HG03378 (cell line): ENCODE measurements at regions not wholly inside any gene's neighbourhood (a gene's known extent, or its start where the extent isn't known, plus 50 kb on each side); places are given as distances from the start of the nearest gene placed in this dataset.
"Not testable (repeated sequence)": the region's sequence is repeated elsewhere in the genome, so short reads cannot be mapped to it uniquely, and the experiment has no call there.

ENCODE experiments used
- ATAC-seq: cut with Tn5 transposase; IDR thresholded peaks from one replicate; pipeline ENCODE4 v1.9.1; 2021; ENCODE audit warnings: mild to moderate bottlenecking, moderate library complexity; ENCODE audit not compliant: unreplicated experiment

DNA sequence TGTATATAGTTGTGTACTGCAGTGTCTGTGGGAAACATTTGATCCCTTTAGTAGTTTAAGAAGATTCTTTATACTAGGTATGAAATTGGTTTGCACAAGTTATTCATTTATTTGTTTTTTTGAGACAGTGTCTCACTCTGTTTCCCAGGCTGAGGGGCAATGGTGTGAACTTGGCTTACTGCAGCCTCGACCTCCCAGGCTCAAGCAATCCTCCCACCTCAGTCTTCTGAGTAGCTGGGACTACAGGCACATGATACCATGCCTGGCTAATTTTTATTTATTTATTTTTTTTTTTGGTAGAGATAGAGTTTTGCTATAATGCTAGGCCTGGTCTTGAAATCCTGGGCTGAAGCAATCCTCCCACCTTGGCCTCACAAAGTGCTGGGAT lies 209.4 kb downstream of the RASSF9 start:
- ATAC-seq = no peak

DNA sequence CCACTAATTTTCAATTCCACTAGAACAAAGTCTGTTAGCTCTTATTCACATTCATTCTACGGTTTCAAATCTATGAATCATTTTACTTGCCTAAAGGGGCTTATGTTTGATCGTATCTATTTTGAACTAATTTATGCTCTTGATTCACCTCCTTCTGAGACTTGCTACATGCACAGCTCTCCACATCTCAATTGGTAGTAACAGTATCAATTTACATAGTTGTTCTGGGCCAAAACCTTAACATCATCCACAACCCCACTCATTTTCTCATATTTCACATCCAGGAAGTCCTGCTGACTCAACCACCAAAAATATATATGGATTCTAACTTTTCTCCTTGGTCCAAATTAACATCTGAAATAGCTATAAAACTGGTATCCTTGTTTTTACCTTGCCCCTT lies 208.6 kb downstream of the RASSF9 start:
- ATAC-seq = no peak

DNA sequence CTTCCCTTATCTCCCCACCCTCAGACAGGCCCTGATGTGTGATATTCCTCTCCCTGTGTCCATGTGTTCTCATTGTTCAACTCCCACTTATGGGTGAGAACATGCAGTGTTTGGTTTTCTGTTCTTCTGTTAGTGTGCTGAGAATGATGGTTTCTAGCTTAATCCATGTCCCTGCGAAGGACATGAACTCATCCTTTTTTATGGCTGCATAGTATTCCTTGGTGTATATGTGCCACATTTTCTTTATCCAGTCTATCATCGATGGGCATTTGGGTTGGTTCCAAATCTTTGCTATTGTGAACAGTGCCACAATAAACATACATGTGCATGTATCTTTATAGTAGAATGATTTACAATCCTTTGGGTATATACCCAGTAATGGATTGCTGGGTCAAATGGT lies 207.6 kb downstream of the RASSF9 start:
- not testable (repeated sequence) for ATAC-seq

DNA sequence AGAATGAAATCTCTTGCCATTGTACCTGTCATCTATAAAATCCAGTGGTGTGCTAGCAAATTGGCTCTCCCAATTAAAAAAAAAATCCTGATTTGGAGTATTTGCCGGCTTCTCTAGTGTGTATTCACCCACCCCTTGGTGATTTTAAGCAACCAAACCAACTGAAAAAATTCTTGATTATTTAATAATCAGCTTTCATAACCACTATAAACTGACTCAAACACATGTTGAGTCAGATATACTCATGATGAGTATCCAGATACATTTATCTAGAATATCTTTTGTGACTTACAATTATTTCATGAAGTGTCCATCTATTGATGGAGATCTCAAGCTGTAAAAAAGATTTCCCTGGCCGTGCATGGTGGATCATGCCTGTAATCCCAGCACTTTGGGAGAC lies 205.4 kb downstream of the RASSF9 start:
- no peak for ATAC-seq

DNA sequence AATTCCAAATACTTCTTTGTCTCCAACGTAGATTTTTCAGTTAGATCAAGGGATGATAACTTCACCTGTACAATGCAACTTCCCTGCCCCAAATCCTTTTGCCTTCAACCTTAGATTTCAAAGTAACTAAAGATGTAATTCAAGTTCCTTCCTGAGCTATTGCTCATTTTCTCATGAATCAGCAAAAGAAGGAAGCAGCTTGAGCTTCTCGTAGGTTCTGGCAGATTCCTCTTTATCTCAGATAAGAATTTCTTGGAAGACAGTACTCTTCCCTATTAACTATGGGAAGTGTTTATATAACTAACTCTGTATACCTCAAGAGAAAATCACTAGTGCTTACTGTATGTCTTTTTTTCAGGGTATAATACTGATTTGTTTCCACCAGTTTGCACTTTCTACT lies 203.8 kb downstream of the RASSF9 start:
- ATAC-seq = no peak

DNA sequence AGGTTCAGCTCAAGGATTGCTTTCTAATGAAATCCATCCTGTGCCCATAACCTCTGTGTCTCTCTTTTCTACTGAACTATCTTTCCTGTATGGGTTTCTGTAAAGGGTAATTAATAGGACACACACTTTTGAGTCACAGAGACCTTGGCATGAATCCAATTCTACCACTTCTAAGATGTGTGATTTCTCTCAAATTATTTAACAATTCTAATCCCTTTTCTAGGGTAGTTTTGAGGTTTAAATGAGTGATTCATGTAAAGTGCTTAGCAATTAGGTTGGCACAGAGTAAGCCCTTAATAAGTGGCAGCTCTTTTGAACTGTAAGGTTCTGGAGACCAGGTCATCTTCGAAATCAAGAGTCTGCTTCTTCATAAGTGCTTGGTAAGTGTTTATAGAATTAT lies 202.7 kb downstream of the RASSF9 start:
- no peak for ATAC-seq

DNA sequence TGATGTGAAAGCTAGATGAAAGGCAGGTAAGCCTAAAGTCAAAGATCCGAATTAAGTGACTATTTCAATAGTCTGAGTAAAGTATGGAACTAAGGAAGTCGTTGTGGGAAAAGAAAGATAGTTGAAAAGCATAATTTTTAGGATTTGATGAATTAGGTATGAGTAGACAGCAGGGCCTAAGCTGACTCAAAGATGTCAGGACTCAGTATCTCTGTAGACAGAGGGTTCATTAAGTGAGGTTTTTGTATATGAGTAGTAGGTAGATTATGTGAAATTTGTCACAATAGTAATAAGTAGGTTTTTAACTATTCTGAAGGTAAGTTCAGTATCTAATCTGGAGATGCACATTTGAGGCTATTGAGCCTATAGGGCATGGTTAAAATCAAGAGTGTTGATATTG lies 196.4 kb downstream of the RASSF9 start:
- no peak for ATAC-seq

DNA sequence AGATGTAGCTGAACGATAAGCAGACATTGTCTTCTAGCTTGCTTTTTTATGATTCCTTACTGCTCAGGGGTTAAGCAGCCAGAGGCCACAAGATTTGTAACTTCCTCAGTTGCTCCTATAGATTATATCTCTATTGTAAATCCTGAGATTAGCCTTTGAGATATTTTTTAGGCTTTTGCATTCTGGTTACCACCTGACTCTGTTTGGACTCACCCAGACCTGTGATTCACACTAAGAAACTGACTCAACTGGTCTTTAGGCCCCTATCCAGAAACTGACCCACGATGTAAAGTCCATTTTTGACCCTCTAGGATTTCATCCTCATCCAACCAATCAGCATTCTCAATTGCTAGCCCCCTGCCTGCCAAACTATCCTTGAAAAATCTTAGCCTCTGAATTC lies 194.4 kb downstream of the RASSF9 start:
- ATAC-seq = no peak

DNA sequence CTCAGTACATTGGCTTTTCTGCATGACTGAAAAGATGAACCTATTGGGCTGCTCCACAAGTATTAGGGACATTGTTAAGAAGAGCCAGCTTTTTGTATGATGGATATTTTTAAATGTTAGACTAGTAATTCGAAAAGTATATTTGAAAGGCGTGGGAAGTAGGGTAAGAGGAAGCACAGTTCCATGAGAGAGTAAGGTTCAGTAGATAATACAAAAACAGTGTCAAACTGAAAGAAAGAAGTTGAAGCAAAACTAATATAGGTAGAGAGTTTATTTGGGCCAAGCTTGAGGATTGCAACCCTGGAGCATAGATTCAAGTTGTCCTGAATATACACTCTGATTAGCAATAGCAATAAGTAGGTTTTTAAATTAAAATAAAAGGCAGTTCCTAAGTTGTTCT lies 193.9 kb downstream of the RASSF9 start:
- no peak for ATAC-seq

DNA sequence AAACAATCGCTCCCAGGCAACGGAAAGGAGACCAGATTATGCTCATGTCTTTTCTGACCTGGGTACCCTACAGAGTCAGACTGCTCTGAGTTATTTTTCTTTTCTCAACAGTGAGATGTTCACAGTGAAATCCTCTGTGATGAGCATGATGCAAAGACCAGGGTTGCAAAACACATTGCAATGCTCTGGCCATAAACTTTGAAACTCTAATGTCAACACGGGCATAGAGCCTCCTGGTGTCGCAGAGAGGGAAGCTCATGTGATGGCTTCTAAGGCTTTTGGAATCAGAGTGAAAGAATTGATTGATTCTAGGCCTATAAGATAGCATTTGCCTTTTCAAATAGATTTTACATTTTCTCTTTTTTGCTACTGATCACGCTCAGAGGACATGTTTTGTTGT lies 193.4 kb downstream of the RASSF9 start:
- ATAC-seq = no peak

DNA sequence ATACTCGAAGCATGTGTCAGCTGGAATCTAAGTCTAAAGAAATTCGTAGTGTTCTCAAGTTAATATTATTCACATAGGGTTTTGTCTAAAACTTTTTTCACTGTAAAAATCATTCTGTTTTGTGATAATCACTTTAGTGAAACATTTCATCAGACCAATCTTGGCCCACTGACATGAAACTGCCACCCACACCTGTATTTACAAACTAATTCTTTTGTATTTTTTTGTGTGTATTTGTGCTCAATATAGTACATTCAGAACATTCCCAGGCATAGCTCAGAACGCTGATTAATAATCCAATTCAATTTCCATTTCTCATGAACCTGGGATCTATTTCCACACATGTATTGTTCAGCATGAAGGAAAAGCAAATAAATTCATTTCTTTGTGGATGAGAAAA lies 191.7 kb downstream of the RASSF9 start:
- ATAC-seq = no peak

DNA sequence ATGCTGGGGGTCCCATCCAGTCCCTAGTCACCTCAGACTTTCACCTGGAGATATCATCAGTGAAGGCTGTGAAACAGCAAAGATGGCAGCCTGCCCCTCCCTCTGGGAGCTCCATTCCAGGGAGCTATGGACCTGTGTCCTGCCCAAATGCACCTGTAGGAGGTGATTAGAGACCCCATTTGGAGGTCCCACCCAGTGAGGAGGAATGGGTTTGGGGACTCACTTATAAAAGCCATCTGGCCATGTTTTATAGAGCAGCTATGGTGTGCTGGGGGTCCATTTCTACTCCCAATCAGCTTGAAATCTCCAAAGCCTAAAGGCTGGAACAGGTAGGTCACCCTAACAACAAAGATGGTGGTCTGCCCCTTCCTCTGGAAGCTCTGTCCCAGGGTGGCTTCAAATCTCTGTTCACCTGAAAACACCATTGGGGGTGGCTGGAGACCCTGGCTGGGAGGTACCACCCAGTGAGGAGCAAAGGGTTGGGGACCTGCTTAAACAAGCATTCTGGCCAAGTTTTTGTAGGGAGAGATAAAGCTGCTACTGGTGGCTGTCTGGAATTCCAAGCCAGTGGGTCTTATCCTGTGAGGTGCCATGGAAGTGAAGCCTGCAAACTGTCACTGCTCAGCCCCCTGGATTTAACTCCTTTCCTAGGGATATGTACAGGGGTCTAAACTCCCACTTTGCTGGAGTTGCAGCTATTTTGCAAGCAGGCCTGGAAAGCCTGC lies 182.3 kb downstream of the RASSF9 start:
- ATAC-seq = no peak

DNA sequence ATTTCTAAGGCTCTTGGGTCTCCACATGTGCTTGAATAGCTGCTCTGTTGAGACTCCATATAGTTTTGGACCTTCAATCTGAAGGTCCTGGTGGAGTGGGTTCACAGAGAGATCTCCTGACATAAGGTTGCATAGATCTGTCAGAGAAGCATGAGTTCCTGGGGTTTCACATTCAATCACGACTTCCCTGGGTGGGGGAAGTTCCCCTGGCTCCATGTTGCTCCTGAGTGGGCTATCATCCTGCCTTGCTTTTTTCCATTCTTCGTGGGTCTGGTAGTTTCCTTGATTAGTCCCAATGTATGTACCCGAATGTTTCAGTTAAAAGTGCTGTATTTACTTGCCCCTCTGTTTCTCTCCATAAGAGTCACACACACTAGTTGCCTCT lies 181.8 kb downstream of the RASSF9 start:
- no peak for ATAC-seq

DNA sequence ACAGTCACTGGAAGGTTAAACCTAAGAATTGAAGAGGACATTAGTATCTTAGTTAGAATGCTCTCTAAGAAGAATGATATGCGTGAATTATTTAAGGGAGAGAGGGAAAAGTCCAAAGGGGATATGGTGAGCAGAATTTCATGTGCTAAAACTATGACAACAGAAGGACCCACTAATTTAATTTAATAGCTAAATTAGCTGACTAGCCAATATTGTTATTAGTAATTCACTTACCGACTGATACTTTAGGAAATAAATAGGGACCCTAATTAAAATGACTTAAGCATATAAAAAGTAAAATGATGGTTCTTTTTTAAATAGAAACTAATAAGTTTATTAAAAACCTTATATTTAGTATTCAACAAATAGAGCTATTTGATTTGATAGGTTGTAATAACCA lies 179.6 kb downstream of the RASSF9 start:
- no peak for ATAC-seq

DNA sequence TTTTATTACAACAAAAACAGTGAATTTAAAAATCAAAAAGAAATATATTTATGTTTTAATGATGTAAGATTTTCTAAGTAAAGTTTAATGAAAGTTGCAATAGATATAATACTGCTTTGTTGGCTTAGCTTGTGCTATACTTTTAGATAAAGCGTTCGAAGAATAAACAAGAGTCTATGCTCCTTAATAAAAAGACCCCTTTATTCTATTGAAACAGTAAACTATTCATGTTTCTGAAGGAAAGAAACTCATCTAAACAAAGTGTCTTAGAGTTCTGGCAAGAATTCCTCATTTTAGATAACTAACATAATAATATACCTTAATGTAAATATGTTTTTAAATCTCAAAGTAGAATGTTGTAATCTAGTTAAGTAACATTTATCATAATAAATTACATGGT lies 179.0 kb downstream of the RASSF9 start:
- ATAC-seq = no peak

DNA sequence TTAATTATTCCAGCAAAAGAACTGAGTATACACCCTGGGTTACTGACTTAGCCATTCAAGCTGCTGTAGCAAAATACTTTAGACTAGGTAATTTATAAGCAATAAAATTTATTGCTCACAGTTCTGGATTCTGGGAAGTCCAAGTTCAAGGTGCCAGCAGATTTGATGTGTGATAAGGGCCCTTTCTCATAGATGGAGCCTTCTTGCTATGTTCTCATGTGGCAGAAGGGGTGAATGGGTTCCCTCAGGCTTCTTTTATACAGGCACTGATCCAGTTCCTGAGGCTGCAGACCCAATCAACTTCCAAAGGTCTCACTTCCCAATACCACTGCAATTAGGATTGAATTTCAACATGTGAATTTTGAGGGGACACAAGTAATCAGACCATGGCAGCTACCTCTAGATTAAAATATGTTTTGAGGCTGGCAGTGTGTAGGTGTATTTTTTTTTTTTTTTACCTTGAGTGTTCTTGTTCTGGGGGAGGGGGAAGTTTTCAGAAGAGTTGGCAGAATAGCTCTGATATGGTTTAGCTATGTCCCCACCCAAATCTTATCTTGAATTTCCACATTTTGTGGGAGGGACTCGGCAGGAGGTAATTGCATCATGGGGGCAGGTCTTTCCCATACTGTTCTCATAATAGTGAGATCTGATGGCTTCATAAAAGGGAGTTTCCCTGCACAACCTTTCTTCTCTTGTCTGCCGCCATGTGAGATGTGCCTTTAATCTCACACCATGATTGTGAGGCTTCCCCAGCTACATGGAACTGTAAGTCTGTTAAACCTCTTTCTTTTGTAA lies 178.2 kb downstream of the RASSF9 start:
- no peak for ATAC-seq

DNA sequence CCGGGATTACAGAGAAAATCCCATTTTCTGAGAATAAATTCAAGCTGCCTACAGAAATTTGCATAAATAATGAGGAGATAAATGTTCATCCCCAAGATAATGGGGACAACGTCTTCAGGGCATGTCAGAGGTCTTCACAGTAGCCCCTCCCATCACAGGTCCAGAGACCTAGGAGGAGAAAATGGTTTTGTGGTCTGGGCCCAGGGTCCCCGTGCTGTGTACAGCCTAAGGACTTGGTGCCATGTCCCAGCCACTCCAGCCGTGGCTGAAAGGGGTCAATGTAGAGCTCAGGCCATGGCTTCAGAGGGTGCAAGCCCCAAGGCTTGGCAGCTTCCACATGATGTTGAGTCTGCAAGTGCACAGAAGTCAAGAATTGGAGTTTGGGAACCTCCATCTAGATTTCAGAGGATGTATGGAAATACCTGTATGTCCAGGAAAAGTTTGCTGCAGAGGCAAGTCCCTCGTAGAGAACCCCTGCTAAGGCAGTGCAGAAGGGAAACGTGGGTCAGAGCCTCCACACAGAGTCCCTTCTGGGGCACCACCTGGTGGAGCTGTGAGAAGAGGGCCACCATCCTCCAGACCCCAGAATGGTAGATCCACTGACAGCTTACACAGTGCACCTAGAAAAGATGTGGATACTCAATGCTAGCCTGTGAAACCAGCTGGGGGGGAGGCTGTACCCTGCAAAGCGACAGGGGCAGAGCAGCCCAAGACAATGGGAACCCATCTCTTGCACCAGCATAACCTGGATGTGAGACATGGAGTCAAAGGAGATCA lies 176.3 kb downstream of the RASSF9 start:
- no peak for ATAC-seq

DNA sequence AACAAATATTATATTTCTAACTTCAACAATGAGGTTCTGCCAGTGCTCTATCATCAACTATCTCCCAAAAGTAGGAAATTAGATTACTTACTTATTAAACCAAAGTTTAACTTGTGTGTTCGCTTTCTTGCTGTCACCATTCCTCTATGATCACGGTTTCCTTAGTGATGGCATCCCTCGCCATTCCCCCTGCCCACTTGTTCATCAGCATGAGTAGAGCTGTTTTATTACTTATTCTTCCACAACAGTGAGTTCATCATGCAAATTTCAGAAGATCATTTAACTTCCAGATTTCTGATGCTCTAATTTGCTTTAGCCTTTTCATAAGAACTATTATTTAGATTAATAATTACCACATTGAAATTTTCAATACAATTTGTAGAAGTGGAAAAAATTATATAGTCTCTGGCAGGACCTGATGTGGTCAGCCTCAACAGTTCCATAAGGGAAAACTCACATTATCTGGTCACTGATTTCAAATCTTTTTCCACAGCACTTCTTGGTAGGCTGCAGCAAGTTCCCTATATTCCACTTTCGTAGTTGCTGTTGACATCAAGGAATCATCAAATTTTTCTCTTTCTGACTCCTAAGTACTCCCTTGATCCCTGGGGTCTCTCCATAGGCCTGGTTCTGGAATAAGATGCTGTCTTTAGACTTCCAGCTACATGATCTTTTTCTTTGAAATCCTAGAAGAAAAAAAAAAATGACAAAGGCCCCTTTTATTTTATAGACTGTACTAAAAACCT lies 174.6 kb downstream of the RASSF9 start:
- ATAC-seq = no peak

DNA sequence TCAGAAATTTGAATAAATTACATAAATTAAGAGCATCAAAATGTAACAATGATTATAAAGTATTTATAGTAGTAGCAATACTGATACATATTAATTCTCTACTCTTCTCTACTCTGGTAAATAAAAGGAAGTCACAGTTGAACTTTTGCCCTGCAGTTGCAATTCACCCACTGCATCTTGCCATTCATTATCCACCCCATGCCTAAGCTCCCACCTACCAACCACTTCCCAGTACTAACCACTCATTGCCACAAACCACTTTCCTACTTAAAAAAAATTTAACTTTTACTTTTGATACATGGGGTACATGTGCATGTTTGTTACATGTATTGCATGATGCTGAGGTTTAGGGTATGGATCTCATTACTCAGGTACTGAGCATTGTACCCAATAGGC lies 174.0 kb downstream of the RASSF9 start:
- no peak for ATAC-seq

DNA sequence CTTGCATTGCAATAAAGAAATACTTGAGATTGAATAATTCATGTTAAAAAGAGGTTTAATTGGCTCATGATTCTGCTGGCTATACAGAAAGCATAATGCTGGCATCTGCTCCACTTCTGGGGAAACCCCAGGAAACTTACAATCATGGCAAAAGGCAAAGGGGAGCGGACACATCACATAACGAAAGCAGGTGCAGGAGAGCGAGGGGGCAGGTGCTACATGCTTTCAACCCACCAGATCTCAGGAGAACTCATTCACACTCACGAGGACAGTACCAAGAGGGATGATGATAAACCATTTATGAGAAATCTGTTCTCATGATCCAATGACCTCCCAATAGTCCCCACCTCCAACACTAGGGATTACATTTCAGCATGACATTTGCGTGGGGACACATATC lies 172.6 kb downstream of the RASSF9 start:
- ATAC-seq = no peak

DNA sequence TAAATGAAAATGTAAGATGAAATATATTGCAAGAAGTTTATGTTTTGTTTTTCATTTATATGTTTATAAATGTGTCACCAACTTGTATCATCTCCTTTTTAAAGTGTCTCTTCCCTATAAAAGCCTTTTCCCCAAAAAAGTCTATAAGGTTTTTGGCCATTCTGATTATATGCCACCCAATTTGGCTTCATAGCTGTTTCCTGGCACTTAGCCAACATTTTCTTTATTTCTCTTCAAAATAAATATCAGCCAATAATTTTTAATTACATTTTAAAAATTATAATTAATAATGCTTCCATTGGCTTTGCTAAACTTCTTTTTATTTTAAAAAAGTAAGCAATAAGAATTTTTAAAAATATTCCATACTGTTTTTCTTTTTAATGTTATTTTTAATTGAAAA lies 171.8 kb downstream of the RASSF9 start:
- ATAC-seq = no peak
